ENCODE measurements at regions not wholly inside any gene's neighbourhood (a gene's known extent, or its start where the extent isn't known, plus 50 kb on each side); places are given as distances from the start of the nearest gene placed in this dataset.

DNA sequence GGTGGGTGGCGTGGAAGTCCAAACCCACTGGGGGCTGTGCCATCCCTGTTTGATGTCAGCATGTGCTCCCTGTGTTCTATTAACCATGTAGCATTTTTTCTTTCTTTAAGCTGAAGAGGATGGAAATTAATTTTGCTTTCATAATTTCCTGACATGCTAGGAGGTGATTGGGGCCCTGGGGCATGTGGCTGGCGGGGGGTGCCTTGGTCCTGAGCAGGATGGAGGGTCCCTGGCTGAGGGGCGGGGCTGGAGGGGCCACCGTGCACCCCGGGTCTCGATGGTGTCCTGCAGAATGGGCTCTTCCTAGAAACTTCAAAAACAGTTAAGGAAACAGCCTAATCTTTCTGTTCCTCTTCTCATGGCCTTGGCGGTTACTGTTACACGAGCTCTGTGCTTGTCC is 69.3 kb upstream of the IRX4 start:
- no peak for DNase-seq (ENCODE audit: low spot score)

DNA sequence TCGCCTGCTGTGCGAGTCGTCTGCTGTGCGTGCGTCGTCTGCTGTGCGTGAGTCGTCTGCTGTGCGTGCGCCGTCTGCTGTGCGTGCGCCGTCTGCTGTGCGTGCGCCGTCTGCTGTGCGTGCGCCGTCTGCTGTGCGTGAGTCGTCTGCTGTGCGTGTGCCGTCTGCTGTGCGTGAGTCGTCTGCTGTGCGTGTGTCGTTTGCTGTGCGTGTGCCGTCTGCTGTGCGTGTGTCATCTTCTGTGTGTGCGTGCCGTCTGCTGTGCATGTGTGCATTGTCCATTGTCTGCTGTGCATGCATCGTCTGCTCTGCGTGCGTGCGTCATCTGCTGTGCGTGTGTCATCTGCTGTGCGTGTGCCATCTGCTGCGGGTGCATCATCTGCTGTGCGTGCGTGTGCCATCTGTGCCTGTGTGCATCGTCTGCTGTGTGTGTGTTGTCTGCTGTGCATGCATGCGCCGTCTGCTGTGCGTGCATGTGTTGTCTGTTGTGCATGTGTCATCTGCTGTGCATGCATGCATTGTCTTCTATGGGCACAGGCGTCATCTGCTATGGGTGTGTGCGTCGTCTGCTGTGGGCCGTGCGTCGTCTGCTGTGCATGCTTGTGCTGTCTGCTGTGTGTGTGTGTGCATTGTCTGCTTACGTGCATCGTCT is 68.6 kb upstream of the IRX4 start:
- DNase-seq (ENCODE audit: low spot score) = no peak

DNA sequence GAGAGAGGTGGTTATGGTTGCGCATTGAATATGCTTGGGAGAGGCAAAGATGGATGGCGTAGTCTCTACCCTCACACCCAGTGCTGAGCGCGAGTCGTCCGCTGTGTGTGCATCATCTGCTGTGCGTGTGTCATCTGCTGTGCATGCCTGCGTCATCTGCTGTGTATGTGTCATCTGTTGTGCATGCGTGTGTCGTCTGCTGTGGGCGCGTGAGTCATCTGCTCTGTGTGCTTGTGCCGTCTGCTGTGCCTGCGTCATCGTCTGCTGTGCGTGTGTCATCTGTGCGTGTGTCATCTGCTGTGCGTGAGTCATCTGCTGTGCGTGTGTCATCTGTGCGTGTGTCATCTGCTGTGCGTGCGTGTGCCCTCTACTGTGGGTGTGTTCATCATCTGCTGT is 68.0 kb upstream of the IRX4 start:
- DNase-seq (ENCODE audit: low spot score) = no peak

DNA sequence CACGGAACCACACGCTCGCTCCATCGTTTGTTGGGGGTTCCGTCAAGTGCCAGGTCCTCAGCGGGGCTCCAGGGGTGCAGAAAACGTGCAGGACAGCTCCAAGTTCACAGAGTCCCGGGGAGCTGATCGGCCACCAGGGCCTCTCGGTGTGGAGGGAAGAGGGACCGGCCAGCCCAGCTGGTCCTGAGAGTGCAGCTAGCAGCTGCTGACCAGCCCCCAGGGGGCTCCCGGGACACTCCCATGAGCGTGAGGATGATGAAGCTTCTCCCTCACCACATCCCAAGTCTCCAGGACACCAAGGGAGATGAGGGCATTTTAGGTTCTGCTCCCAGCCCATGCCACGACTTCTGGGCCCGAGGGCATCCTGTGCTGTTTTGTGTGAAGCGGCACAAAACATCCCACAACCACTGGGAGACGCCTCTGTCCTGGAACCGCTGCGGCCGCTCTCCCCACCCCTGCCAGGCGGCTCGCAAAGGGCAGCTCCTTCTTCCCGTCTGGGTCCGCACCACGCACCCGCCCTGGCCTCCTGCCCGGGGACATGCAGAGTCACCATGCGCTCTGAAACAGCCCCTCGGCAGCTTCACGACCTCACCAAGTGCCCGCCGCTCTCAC is 67.5 kb upstream of the IRX4 start:
- no peak for DNase-seq (ENCODE audit: low spot score)

DNA sequence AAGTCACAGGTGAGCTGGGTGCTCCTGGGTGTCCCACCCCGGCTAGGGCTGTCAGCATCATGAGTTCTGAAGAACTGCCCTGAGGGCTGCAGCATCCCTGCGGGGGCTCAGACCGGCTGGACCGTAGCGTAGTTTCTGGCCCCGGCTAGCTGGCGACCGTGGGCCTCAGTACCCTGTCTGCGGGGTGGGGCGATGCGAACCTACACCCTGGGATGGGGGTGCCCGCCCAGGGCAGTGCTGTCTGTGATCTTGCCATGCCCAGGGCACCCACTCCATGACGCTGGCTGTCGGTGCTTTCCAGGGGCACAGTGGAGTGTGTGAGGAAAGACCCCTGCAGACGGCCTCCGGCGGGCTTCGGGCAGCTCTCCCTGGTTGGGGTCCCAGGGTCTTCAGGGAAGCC is 66.5 kb upstream of the IRX4 start:
- DNase-seq (ENCODE audit: low spot score) = no peak

DNA sequence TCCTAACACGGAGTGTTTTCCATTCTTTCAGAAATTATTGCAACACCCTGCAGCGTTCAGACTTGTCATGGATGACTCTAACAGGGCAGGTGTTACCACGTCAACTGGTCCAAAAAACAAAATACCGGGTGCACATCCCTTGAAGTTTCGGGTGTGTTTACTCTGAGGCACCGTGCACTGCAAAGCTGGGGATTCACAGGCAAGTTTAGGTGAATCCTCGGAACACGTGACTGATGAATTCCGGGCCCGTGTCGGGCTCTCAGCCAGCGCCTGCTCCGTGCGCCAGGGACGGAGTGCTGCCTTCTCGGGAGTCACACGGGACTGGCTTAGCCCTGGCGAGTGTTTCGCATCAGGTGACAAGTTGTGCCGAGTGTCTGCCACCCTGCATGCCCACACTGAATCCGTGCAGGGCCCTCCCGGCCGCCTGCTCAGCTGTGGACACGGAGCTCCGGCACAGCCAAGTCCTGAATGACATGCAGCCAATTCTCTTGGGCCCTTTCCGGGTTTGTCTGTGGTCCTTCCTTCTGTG is 66.0 kb upstream of the IRX4 start:
- no peak for DNase-seq (ENCODE audit: low spot score)

DNA sequence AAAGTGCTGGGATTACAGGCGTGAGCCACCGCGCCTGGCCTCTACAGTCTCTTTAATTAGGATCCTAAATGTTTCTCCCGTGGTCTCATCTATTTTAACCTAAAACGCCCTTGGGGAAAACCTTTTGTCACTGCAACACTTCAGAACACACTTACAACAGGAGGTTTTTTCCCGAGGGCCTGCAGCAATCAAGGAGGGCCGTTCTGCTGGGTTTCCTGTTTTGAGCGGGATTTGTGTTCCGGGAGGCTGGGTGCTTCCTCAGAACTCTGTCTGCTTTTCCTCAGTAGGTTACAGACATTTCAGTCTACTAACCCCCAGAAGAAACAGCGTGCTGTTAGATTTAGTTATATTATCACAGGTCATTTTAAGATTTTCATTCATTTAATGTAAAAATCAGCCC is 65.4 kb upstream of the IRX4 start:
- no peak for DNase-seq (ENCODE audit: low spot score)

DNA sequence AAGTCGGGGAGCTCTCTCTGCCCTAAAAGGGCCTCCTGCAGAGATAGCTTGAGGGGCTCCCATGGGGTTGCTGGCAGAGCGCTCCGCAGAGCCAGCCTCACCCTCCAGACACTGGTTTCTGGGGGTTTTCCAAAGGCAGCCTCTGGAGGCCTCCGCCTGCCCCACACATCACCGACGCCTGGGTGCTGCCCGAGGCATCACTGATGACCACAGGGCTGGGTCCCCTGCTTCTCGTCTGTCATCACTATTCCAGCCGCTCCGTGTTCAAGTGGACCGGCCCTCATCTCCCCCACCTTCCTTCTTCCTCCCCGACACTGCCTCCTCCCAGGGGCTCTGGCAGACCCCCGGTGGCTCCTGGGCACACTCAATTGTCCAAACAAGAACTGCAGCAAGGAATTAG is 64.1 kb upstream of the IRX4 start:
- no peak for DNase-seq (ENCODE audit: low spot score)

DNA sequence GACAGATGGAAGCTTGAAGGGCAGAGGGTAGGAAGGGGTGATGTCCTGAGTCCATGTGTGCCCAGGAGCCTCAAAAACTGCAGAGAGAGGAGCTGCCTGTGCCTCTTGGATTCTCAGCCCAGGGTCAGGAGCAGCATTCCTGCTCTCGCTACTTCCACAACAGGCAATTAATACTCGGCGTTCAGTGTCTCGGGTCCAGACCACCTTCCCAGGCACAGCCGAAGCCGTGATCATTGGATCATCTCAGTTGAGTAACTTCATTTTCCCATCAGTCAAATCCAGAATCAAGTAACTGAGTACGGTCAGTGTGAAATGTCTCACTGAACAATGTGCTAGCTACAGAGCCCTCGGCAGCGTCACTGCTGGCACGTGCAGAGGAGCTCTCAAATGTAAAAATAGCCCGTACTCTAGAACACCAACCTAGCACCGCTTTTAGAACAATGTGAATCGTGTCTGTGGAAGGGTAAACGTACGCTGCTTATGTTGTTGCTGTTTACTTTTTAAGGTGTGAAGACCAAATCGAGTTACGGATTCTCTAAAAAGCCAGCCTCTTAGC is 63.5 kb upstream of the IRX4 start:
- no peak for DNase-seq (ENCODE audit: low spot score)

DNA sequence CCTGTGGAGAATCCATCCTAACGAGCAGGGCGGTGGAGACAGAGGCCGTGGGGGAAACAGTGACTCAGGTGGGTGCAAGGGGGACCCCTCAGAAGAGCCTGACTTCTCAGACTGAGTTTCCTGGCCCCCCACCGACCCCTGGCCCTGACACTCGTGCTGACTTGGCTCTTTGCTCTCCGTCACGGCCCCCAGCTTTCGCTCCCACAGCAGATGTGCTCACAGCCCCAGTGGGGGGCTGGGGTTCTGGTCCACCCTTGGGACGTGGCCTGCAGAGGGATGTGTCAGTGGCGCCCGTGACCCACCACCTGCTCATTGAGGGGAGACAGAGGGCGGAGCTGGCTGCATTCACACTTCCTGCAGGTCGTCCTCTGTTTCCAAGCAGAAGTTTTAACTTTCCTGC is 62.9 kb upstream of the IRX4 start:
- no peak for DNase-seq (ENCODE audit: low spot score)

DNA sequence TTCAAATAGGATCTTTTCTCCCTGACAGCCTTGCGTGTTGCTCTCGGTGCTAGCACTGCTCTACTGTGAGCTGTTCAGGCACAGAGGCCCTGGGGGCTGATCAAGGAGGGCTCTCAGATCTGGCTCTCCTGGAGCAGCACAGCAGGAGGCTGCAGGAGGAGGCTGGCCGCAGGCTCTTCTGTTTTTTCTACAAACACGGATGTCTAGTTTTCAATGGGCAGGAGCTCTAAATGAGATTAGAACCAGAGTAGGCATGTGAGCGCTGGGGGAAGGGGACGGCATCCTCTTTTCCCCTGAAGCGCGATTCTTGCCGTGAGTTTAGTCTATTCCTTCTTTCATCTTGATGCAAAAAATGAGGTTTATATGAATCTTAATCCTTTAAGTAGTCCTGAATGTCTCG is 61.7 kb upstream of the IRX4 start:
- no peak for DNase-seq (ENCODE audit: low spot score)

DNA sequence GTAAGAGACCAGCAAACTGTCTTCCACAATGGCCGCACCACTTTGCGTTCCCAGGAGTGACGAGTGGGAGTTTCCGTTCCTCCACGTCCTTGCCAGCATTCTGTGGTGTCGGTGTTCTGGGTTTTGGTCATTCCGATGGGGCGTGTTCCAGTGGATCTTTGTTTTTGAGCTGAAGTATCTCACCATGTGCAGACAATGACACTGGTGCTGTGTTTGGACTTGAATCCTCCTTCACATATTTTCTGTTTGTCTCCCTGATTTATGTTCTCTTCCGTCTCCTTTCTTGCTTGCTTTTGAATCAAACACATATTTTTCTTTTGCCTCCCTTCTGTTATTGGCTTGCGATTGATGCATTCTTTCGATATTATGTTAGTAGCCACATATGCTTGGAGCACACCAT is 60.8 kb upstream of the IRX4 start:
- no peak for DNase-seq (ENCODE audit: low spot score)

DNA sequence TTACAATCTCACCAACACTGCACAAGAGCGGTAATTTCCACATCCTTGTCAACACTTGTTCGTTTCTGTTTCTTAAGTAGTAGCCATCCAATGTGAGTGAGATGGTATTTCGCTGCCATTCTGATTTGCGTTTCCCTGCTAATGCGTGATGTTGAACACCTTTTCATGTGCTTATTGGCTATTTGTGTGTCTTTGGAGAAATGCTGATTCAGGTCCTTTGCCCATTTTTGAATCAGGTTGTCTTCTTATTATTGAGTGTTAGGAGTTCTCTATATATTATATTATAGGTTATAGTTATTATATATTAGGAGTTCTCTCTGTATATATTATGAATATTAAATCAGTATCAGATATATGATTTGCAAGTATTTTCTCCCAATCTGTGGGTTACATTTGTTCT is 59.9 kb upstream of the IRX4 start:
- DNase-seq (ENCODE audit: low spot score) = no peak

DNA sequence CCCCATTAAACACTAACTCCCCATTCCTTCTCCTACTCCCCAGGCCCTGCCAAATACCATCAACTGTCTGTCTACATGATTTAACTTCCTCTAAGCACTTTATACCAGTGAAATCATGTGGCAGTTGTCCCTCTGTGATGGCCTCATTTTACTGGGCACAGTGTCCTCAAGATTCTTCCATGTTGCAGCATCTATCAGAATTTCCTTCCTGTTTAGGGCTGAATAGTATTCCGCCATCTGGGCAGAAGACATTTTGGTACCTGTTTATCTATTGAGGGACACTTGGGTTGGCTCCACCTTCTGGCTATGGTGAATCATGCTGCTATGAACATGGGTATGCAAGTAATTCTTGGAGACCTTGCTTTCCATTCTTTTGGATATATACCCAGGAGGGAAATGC is 59.4 kb upstream of the IRX4 start:
- DNase-seq (ENCODE audit: low spot score) = no peak

DNA sequence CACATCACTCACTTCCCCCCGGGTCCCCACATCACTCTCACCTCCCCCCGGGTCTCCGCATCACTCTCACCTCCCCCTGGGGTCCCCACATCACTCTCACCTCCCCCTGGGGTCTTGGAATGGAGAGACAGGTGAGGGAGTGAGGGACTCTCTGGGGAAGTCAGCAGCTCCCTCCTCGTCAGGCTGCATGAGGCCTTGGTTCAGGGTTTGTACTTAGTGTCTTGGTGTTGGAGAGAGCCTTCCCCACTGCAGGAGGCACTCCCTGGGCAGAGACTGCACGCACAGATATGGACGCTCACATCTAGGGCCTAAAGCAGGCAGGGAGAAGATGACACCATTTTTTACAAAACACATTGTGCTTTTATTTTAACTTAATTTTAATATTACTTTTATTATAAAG is 56.5 kb upstream of the IRX4 start:
- DNase-seq (ENCODE audit: low spot score) = no peak

DNA sequence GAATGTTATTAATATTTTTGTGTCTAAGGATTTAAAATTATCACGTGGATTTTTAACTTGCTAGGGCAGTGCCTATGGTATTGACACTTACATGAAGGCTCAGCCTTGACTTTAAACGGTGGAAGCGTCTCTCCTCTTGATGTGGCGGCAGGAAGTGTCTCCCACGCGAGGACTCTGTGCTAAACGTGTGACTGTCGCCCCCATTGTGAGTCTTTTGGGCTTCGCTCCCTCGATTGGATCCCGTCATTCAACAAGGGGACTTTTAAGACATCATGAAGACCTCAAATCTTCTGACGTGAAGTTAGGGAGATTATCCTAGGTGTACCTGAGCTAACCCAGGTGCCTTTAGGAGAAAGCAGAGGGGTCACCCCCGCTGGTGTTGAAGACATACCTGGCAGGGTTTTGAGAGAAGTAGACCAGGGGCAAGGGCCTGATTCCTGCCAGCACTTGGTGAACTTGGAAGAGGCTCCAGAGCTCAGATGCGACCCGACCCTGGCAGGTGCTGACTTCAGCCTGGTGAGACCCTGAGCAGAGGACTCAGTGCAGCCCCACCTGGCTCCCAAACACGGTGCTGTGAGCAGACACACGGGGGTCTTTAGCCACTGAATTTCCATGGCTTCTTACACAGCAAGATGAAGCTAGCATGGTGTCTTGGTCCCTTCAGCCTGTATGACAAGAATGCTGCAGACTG is 55.7 kb upstream of the IRX4 start:
- no peak for DNase-seq (ENCODE audit: low spot score)

DNA sequence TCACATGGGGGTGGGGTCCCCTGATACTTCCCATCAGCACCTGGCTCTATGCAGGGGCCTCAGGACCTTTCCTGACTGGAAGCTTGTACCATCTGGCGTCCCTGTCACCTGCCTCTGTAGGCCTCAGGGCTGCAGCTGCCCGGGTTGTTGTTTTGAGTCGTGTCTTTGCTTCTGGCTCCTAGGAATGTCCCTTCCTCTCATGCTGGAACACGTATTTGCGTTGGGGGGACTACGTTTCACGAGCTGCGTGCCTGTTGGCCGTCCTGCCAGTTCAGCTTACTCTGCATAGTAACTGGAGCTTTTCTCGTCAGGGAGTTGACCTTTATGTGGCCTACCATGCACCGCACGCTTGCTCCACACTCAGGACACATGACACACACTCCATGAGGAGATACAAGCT is 54.9 kb upstream of the IRX4 start:
- no peak for DNase-seq (ENCODE audit: low spot score)

DNA sequence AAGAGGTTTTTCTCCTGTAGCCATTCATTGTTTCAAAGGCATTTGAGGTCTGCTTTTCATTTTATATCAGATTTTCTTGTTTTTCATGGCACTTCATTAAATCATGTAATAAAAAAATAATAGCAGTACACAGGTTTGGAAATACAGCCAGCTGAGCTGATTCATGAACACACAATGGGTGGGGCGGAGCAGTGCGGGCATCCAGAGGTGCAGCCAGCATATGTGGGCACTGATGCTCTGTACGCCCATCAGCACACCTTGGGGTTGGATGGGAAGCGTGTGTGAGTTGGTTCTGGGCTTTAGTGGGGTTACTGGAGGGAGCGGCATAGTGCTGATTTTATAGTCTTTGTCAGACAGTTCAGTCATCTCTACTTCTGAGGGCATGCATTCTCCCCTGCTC is 54.2 kb upstream of the IRX4 start:
- DNase-seq (ENCODE audit: low spot score) = no peak

DNA sequence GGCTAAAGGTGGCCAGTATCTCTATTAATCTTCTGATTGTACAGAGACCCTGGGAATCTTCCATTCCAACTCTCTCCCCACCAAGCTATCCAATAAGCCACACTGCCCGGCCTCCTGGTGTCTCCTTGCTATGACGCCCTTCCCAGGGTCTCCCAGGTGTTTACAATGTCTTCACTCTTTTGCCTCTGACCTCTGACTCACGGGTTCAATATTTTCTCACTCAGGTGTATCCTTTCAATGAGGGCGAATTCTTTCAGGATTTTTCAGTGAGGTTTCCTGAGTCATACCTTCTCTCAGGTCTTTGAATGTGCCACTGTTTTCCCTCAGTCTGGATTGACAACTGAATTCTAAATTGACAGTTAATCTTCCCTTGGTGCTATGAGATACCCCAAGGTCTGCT is 53.7 kb upstream of the IRX4 start:
- no peak for DNase-seq (ENCODE audit: low spot score)

DNA sequence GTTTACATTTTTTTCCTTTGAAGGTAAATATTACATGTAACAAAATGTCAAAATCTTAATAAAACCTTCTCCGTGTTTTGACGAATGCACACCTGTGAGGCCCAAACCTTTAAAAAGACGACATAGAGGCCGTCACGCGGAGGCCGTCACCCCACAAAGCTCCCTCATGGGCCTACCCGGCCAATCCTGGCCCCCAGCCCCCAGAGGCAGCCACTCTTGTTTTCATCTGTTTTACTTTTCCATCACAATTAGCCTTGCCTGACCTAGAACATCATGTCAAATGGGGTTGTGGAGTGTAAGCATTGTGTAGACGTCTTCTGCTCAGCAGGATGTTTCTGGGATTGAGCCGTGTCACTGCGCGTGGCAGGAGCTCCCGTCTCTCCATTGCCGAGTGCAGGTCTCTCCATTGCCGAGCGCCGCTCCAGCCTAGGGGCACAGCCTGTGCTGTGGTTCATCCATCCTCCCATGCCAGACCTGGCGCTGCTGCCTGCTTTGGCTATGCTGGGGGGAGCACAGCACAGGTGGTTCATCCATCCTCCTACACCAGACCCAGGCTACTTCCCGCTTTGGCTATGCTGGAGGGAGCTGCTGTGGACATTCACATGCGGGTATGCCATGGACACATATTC is 52.2 kb upstream of the IRX4 start:
- no peak for DNase-seq (ENCODE audit: low spot score)

DNA sequence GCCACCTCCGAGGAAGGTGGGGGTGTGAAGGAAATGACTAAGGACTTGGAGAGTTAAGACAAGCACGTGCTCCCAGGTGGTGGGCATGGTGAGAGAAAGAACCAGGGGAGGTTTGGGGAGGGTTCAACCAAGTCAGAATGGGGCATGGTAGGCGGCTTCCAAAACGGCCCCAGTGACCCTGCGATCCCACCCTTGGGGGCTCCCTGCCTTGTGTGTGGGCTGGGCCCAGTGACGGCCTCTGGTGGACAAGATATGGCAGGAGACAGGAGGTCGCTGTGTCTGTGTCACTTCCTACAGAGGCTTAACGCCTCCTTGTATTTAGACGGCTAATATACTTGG is 51.3 kb upstream of the IRX4 start:
- DNase-seq (ENCODE audit: low spot score) = no peak

DNA sequence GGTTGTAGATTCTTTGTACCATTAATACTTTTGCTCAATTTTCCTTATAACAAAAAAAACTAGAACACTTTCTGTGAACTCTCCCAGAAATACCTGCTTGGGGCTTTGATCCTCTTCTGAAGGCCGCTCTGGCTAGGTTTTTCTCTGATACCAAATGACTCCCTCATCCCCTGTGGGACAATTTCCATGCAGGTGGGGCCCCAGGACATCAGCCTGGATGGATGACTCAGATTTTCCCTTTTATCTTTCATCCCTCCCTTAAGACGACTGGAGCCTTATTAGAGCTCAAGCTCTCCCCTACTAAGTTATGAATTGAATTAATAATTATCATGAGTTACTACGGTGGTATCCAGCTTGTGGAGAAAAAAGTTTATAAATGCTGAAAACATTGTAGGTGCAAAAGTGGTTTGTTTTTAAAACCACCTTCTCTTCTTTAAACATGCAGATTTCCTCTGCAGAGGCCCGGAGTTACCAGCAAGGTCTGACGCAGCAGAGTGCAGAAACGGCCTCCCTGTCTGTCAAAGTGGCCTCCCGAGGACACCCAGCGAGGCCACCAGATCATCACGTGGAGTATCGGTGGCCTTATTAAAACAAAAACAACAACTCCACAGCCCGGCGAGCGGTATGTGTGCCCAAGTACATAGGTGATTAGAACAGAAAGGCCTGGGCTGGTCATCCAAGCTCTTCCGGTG is 50.8 kb upstream of the IRX4 start:
- no peak for DNase-seq (ENCODE audit: low spot score)
